Lower lobe of right lung (tissue), 2 donors: ENCODE measurements at regions not wholly inside any gene's neighbourhood (a gene's known extent, or its start where the extent isn't known, plus 50 kb on each side); places are given as distances from the start of the nearest gene placed in this dataset.
A peak's percentile ranks its signal among the peaks of the same experiment; 100 is the strongest.

Experiments used
- ATAC-seq, 2 donors: fragments of 200-7000 bp; cut with Tn5 transposase; one replicate each; pipeline ENCODE4 v1.9.1; 2020 to 2022; ENCODE audit warnings: mild to moderate bottlenecking in 2 of 2, moderate library complexity in 2 of 2
- DNase-seq: peaks from one replicate; pipeline ENCODE4 v3.0.0-alpha.2; 2020
- H3K27ac ChIP-seq: fragments of 200-600 bp; one replicate; pipeline ENCODE4 v1.8.0; 2022
- H3K27me3 ChIP-seq: fragments of 200-600 bp; one replicate; pipeline ENCODE4 v1.8.0; 2022; ENCODE audit warnings: low read depth
- H3K36me3 ChIP-seq: fragments of 200-600 bp; one replicate; pipeline ENCODE4 v1.8.0; 2022; ENCODE audit warnings: mild to moderate bottlenecking
- H3K4me1 ChIP-seq: fragments of 200-600 bp; one replicate; pipeline ENCODE4 v1.8.0; 2022
- H3K4me3 ChIP-seq: fragments of 200-600 bp; one replicate; pipeline ENCODE4 v1.8.0; 2022; ENCODE audit warnings: mild to moderate bottlenecking
- H3K9me3 ChIP-seq: fragments of 200-600 bp; one replicate; pipeline ENCODE4 v1.8.0; 2022
- CTCF ChIP-seq: fragments of 200-600 bp; IDR thresholded peaks from one replicate; pipeline ENCODE4 v1.8.0; 2022; ENCODE audit warnings: antibody characterized with exemption, mild to moderate bottlenecking
- intact Hi-C: fragments of 100-400 bp; cut with DNase I; formaldehyde crosslinking; loops from one replicate; pipeline ENCODE4 v1.11.0; 2022
- donor health status: DM: no; HTN: yes; CAD: no; lungs with severe emphysema.

- Histone ChIP-seq H3K4me3 (no peak overlapping the region), H3K36me3 (no peaks in the 10 kb centered on the region), H3K9me3 (peaks cover 6% of the 10 kb centered on the region), H3K27ac (no peak overlapping the region), H3K4me1 (peaks cover 22% of the 10 kb centered on the region), H3K27me3 (no peaks in the 10 kb centered on the region)
- no peak for DNase-seq
- intact Hi-C loops = no loop called here
- TF ChIP-seq CTCF = no peak
- no peak for ATAC-seq
Observed at GRCh38 chr1:94616506-94616905, 74.9 kb upstream of the F3 start.

DNA sequence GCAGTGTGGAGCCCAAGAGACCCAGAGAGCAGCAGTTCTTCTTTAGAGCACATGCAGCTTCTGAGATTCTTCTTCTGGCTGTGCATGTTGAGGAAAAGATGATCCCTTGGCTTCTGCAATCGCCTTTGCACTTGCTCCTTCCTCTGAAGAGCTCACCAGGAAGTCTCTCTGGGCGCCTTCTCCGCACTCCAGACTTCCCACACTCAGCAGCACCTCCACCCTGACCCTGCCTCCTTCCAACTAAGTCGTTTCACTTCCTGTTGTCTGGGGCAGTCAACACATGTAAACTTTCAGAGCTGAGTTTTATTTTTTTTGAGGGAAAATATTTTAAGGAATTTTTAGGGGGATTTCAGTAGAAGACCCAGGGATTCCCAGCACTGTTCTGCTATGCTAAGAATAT lies 73.4 kb upstream of the F3 start:
- DNase-seq = peak; percentile 68
- H3K4me1 ChIP-seq = peaks cover 14% of the 10 kb centered on the region
- no peak overlapping the region for H3K27ac ChIP-seq
- TF ChIP-seq CTCF = no peak
- no peak overlapping the region for H3K4me3 ChIP-seq
- peak; percentile 79 to 86 for ATAC-seq
- intact Hi-C loops = no loop called here
- H3K36me3 ChIP-seq = no peaks in the 10 kb centered on the region
- peaks cover 6% of the 10 kb centered on the region for H3K9me3 ChIP-seq
- H3K27me3 ChIP-seq = no peaks in the 10 kb centered on the region

DNA sequence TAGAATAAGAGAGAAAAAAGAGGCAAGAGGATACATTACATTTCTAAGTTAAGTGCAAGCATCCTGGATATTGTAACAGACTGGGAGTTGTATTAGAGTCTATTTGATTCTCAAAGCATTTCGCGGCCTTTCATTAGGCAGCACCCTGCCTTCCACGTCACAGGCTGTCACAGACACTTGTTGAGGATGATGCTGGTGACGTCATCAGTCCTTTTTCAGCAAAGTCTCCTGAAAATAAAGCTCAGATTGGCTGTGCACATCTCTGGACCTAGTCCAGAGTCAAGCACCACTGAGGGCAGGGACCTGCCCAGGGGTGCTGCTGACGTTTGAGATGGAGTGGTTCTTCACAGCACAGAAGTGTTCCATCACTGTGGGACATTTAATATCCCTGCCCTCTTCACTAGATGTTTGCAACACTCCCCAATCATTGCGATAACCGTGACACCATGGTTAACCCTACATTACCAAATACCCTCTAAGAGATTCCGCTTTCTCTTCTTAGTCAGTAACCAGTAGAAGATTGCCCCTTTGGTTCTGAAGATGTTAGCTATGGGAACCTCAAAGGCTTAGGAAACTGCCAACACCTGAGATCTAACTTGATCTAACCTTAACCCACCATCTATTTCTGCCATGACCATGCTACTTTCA lies 72.7 kb upstream of the F3 start:
- Histone ChIP-seq H3K27me3 (no peaks in the 10 kb centered on the region), H3K4me3 (no peak overlapping the region), H3K4me1 (peaks cover 14% of the 10 kb centered on the region), H3K36me3 (no peaks in the 10 kb centered on the region), H3K27ac (no peak overlapping the region), H3K9me3 (peaks cover 6% of the 10 kb centered on the region)
- ATAC-seq = peak; percentile 44 to 51
- no peak for DNase-seq
- intact Hi-C loops = no loop called here
- TF ChIP-seq CTCF = no peak

DNA sequence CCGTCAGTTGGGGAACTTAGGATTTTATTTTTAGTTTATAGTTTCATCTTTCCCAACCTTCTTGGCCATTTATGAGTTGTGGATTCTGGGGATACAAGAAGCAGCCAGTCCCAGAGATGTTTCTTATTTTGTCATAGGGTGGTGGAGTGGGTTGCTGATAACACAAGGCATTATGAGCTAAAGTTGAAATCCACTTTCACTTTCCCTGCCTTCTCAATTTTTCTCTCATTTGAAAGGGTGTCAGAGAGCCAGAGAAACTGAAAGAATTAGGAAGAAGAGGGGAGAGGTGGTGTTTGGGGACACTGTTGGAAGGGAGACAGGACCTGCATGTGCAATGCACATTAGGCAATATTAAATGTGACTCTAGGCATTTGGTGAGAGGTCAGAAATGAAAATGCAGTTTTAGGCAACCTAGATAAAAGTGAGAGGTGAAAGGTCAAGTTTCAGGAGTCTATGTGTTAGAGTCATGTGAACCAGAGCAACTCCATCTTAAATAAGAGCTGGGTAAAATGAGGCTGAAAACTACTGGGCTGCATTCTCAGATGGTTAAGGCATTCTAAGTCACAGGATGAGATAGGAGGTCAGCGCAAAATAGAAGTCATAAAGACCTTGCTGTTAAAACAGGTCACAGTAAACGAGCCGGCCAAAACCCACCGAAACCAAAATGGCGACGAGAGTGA lies 71.1 kb upstream of the F3 start:
- Histone ChIP-seq H3K9me3 (no peaks in the 10 kb centered on the region), H3K4me3 (no peak overlapping the region), H3K27me3 (no peaks in the 10 kb centered on the region), H3K4me1 (peaks cover 18% of the 10 kb centered on the region), H3K27ac (no peak overlapping the region), H3K36me3 (no peaks in the 10 kb centered on the region)
- DNase-seq (no peak), ATAC-seq (peak; percentile 6 to 33)
- intact Hi-C loops = no loop called here
- no peak for TF ChIP-seq CTCF

GRCh38 chr1:94611681-94612475 lies 70.3 kb upstream of the F3 start:
- DNase-seq = no peak
- intact Hi-C loops = no loop called here

More at GRCh38 chr1:94611681-94612475, 70.3 kb upstream of the F3 start:
- Histone ChIP-seq H3K36me3 (no peaks in the 10 kb centered on the region), H3K9me3 (no peaks in the 10 kb centered on the region), H3K4me3 (no peak overlapping the region), H3K27me3 (no peaks in the 10 kb centered on the region), H3K4me1 (peaks cover 18% of the 10 kb centered on the region), H3K27ac (no peak overlapping the region)
- no peak for ATAC-seq
- TF ChIP-seq CTCF = no peak
